ENCODE measurements at regions not wholly inside any gene's neighbourhood (a gene's known extent, or its start where the extent isn't known, plus 50 kb on each side); places are given as distances from the start of the nearest gene placed in this dataset.

GRCh38 chr2:78506301-78506700 lies 519.2 kb upstream of the REG3G start:
- no peak overlapping the region for H3K27ac ChIP-seq (ENCODE audit: insufficient read depth, low read length)
- no peaks in the 10 kb centered on the region for H3K4me1 ChIP-seq (ENCODE audit: control insufficient read depth, extremely low read depth, insufficient read depth, low read length)
- H3K9ac ChIP-seq (ENCODE audit: insufficient read depth, low read length) = no peak overlapping the region
- no peaks in the 10 kb centered on the region for H3K9me3 ChIP-seq (ENCODE audit: control insufficient read depth, insufficient read depth, low read depth, low read length)
- H3K4me2 ChIP-seq (ENCODE audit: extremely low read depth, insufficient read depth, low read length) = no peak overlapping the region
- H3K4me3 ChIP-seq (replicated peaks in 1 of 4; ENCODE audit: control extremely low read depth in 1 of 4, insufficient read depth in 1 of 4, low read depth in 3 of 4, low read length in 4 of 4) = no peak overlapping the region
- H3K27me3 ChIP-seq (ENCODE audit: control insufficient read depth, insufficient read depth, low read length) = no peaks in the 10 kb centered on the region
- H3K36me3 ChIP-seq (ENCODE audit: control insufficient read depth, insufficient read depth, low read length) = no peaks in the 10 kb centered on the region
- no peak for TF ChIP-seq EZH2 (IDR thresholded peaks at IDR 0.05; ENCODE audit: low read length, missing control alignments)
- no peak for TF ChIP-seq CTCF (conservative IDR thresholded peaks at IDR 0.05 in 1 of 2, IDR thresholded peaks at IDR 0.05 in 1 of 2; ENCODE audit: low read depth in 1 of 2, low read length in 2 of 2)
- H2AFZ ChIP-seq (ENCODE audit: low read length) = no peak overlapping the region
- DNase-seq (ENCODE audit: low read depth in 2 of 2) = no peak
- H3K79me2 ChIP-seq (ENCODE audit: control insufficient read depth, insufficient read depth, low read length) = no peaks in the 10 kb centered on the region
- no peaks in the 10 kb centered on the region for H4K20me1 ChIP-seq (ENCODE audit: control insufficient read depth, extremely low read depth, insufficient read depth, low read length)

GRCh38 chr2:78521938-78522337 lies 503.6 kb upstream of the REG3G start:
- TF ChIP-seq EZH2 (IDR thresholded peaks at IDR 0.05; ENCODE audit: low read length, missing control alignments) (no peak), CTCF (conservative IDR thresholded peaks at IDR 0.05 in 1 of 2, IDR thresholded peaks at IDR 0.05 in 1 of 2; ENCODE audit: low read depth in 1 of 2, low read length in 2 of 2) (no peak)
- H3K4me1 ChIP-seq (ENCODE audit: control insufficient read depth, extremely low read depth, insufficient read depth, low read length) = no peaks in the 10 kb centered on the region
- no peak overlapping the region for H2AFZ ChIP-seq (ENCODE audit: low read length)
- H4K20me1 ChIP-seq (ENCODE audit: control insufficient read depth, extremely low read depth, insufficient read depth, low read length) = no peaks in the 10 kb centered on the region
- no peaks in the 10 kb centered on the region for H3K36me3 ChIP-seq (ENCODE audit: control insufficient read depth, insufficient read depth, low read length)
- H3K27ac ChIP-seq (ENCODE audit: insufficient read depth, low read length) = no peak overlapping the region
- H3K4me3 ChIP-seq (replicated peaks in 1 of 4; ENCODE audit: control extremely low read depth in 1 of 4, insufficient read depth in 1 of 4, low read depth in 3 of 4, low read length in 4 of 4) = no peak overlapping the region
- no peaks in the 10 kb centered on the region for H3K79me2 ChIP-seq (ENCODE audit: control insufficient read depth, insufficient read depth, low read length)
- H3K4me2 ChIP-seq (ENCODE audit: extremely low read depth, insufficient read depth, low read length) = no peak overlapping the region
- no peak for DNase-seq (ENCODE audit: low read depth in 2 of 2)
- no peaks in the 10 kb centered on the region for H3K9me3 ChIP-seq (ENCODE audit: control insufficient read depth, insufficient read depth, low read depth, low read length)
- H3K27me3 ChIP-seq (ENCODE audit: control insufficient read depth, insufficient read depth, low read length) = no peaks in the 10 kb centered on the region
- no peak overlapping the region for H3K9ac ChIP-seq (ENCODE audit: insufficient read depth, low read length)

- Histone ChIP-seq H3K4me3 (replicated peaks in 1 of 4; ENCODE audit: control extremely low read depth in 1 of 4, insufficient read depth in 1 of 4, low read depth in 3 of 4, low read length in 4 of 4) (no peak overlapping the region), H3K36me3 (ENCODE audit: control insufficient read depth, insufficient read depth, low read length) (no peaks in the 10 kb centered on the region), H3K9me3 (ENCODE audit: control insufficient read depth, insufficient read depth, low read depth, low read length) (no peaks in the 10 kb centered on the region), H2AFZ (ENCODE audit: low read length) (no peak overlapping the region), H3K9ac (ENCODE audit: insufficient read depth, low read length) (no peak overlapping the region), H3K4me1 (ENCODE audit: control insufficient read depth, extremely low read depth, insufficient read depth, low read length) (no peaks in the 10 kb centered on the region), H3K27me3 (ENCODE audit: control insufficient read depth, insufficient read depth, low read length) (no peaks in the 10 kb centered on the region), H3K4me2 (ENCODE audit: extremely low read depth, insufficient read depth, low read length) (no peak overlapping the region), H3K27ac (ENCODE audit: insufficient read depth, low read length) (no peak overlapping the region), H3K79me2 (ENCODE audit: control insufficient read depth, insufficient read depth, low read length) (no peaks in the 10 kb centered on the region), H4K20me1 (ENCODE audit: control insufficient read depth, extremely low read depth, insufficient read depth, low read length) (no peaks in the 10 kb centered on the region)
- DNase-seq (ENCODE audit: low read depth in 2 of 2) = no peak
- TF ChIP-seq EZH2 (IDR thresholded peaks at IDR 0.05; ENCODE audit: low read length, missing control alignments) (no peak), CTCF (conservative IDR thresholded peaks at IDR 0.05 in 1 of 2, IDR thresholded peaks at IDR 0.05 in 1 of 2; ENCODE audit: low read depth in 1 of 2, low read length in 2 of 2) (no peak)
Observed at GRCh38 chr2:78532762-78533379, 492.6 kb upstream of the REG3G start.
